ENCODE measurements at regions not wholly inside any gene's neighbourhood (a gene's known extent, or its start where the extent isn't known, plus 50 kb on each side); places are given as distances from the start of the nearest gene placed in this dataset.

DNA sequence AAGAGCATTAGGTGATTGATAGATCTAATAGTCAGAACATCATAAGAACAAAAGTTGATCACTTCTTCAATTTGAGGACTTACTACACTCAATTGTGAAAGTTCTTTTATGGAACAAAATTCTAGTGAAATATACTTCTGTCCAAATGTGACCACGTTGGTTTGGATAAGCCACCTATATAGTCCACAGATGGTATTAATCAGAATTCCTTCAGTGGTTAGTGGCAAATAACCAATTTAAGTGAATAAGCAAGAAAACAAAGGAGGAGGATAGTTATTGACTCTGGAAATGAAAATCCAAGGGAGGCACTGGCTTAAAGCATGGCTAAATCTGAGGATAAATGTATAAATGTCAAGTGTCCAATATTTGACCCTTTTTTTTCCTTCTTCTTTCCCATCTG is 268.5 kb upstream of the MARCKS start:
- TF ChIP-seq SIN3A (IDR thresholded peaks at IDR 0.05; ENCODE audit: borderline replicate concordance, insufficient read depth, low read length) (no peak), TAF1 (IDR thresholded peaks at IDR 0.05; ENCODE audit: borderline replicate concordance, insufficient read depth, low read length) (no peak), POLR2AphosphoS5 (IDR thresholded peaks at IDR 0.05; ENCODE audit: low read depth, low read length) (no peak)
